Thyroid gland (tissue), 4 donors: ENCODE measurements at regions not wholly inside any gene's neighbourhood (a gene's known extent, or its start where the extent isn't known, plus 50 kb on each side); places are given as distances from the start of the nearest gene placed in this dataset.

ENCODE experiments used
- CTCF ChIP-seq, 6 experiments: fragments of 200-600 bp in 3 of 6; fragments of 450-650 bp in 3 of 6; sonication (generic) in 3 of 6; IDR thresholded peaks; one replicate each; pipeline ENCODE4 v1.5.1; 2016 to 2019; ENCODE audit warnings: antibody characterized with exemption in 6 of 6, mild to moderate bottlenecking in 2 of 6, inconsistent platforms in 1 of 6, moderate library complexity in 1 of 6
- POLR2A ChIP-seq, 2 donors: fragments of 450-650 bp; IDR thresholded peaks; one replicate each; pipeline ENCODE4 v1.6.1; 2017; ENCODE audit warnings: antibody characterized with exemption in 2 of 2, mild to moderate bottlenecking in 2 of 2, moderate library complexity in 1 of 2

- no peak for TF ChIP-seq CTCF (IDR thresholded peaks at IDR 0.05)
- no peak for TF ChIP-seq POLR2A (IDR thresholded peaks at IDR 0.05)
These were observed 808.1 kb upstream of the RBFOX1 start for GRCh38 chr16:6524501-6524900.
